GM06990 (cell line): ENCODE measurements at regions not wholly inside any gene's neighbourhood (a gene's known extent, or its start where the extent isn't known, plus 50 kb on each side); places are given as distances from the start of the nearest gene placed in this dataset.

ENCODE experiments used
- DNase-seq: peaks from one replicate; pipeline ENCODE4 v3.0.0-alpha.2; 2011; ENCODE audit not compliant: insufficient read length; ENCODE audit errors: extremely low read depth
- H3K27me3 ChIP-seq: replicated peaks from 2 replicates; pipeline ENCODE4 v1.6.0; 2011; ENCODE audit warnings: low read length; ENCODE audit not compliant: control insufficient read depth, insufficient read depth
- H3K36me3 ChIP-seq: 2 replicates; pipeline ENCODE4 v1.5.1; 2011; ENCODE audit warnings: low read length; ENCODE audit not compliant: control insufficient read depth, insufficient read depth
- H3K4me3 ChIP-seq: replicated peaks from 2 replicates; pipeline ENCODE4 v1.5.1; 2011; ENCODE audit warnings: low read depth, mild to moderate bottlenecking, control low read depth, low read length
- CTCF ChIP-seq: IDR thresholded peaks from 2 replicates; pipeline ENCODE4 v1.5.1; 2011; ENCODE audit warnings: low read length, control low read depth, mild to moderate bottlenecking, inconsistent platforms; ENCODE audit not compliant: insufficient read depth, poor library complexity, severe bottlenecking

GRCh38 chr16:73793260-73793659 lies 503.4 kb upstream of the PSMD7 start:
- no peak for TF ChIP-seq CTCF
- Histone ChIP-seq H3K4me3 (no peak overlapping the region), H3K36me3 (no peaks in the 10 kb centered on the region), H3K27me3 (no peaks in the 10 kb centered on the region)
- no peak for DNase-seq

- TF ChIP-seq CTCF = no peak
- no peak for DNase-seq
- Histone ChIP-seq H3K27me3 (no peaks in the 10 kb centered on the region), H3K36me3 (no peaks in the 10 kb centered on the region), H3K4me3 (no peak overlapping the region)
Measured at GRCh38 chr16:73792199-73793020, 504.2 kb upstream of the PSMD7 start.

GRCh38 chr16:73781297-73781696 lies 515.3 kb upstream of the PSMD7 start:
- no peaks in the 10 kb centered on the region for H3K36me3 ChIP-seq
- TF ChIP-seq CTCF = no peak
- no peaks in the 10 kb centered on the region for H3K27me3 ChIP-seq
- peak; percentile 1 for DNase-seq
- H3K4me3 ChIP-seq = no peak overlapping the region

GRCh38 chr16:73778887-73779286 lies 517.7 kb upstream of the PSMD7 start:
- no peak for DNase-seq
- H3K27me3 ChIP-seq = no peaks in the 10 kb centered on the region
- TF ChIP-seq CTCF = no peak
- no peak overlapping the region for H3K4me3 ChIP-seq
- no peaks in the 10 kb centered on the region for H3K36me3 ChIP-seq

- Histone ChIP-seq H3K4me3 (no peak overlapping the region), H3K27me3 (no peaks in the 10 kb centered on the region), H3K36me3 (no peaks in the 10 kb centered on the region)
- DNase-seq = no peak
- TF ChIP-seq CTCF = no peak
Measured at GRCh38 chr16:73775841-73776388, 520.7 kb upstream of the PSMD7 start.
